ENCODE measurements at regions not wholly inside any gene's neighbourhood (a gene's known extent, or its start where the extent isn't known, plus 50 kb on each side); places are given as distances from the start of the nearest gene placed in this dataset.
"Not testable (repeated sequence)": the region's sequence is repeated elsewhere in the genome, so short reads cannot be mapped to it uniquely, and the experiment has no call there.

GRCh38 chr1:65063025-65063424 lies 85.0 kb upstream of the AK4 start:
- DNase-seq = peak; percentile 27

GRCh38 chr1:65064981-65065380 lies 83.0 kb upstream of the AK4 start:
- DNase-seq = no peak

- peak; percentile 57 for DNase-seq
Observed at GRCh38 chr1:65065524-65066418, 82.2 kb upstream of the AK4 start.

GRCh38 chr1:65066419-65066765 lies 81.6 kb upstream of the AK4 start:
- DNase-seq = peak; percentile 57

- DNase-seq = no peak
Observed at GRCh38 chr1:65066766-65067490, 81.1 kb upstream of the AK4 start.

GRCh38 chr1:65067491-65068201 lies 80.4 kb upstream of the AK4 start:
- peak; percentile 92 for DNase-seq

GRCh38 chr1:65068202-65069010 lies 79.6 kb upstream of the AK4 start:
- DNase-seq = peak; percentile 59

- DNase-seq = no peak
Observed at GRCh38 chr1:65069011-65069565, 78.9 kb upstream of the AK4 start.

GRCh38 chr1:65072845-65073244 lies 75.2 kb upstream of the AK4 start:
- no peak for DNase-seq

GRCh38 chr1:65075123-65075976 lies 72.7 kb upstream of the AK4 start:
- peak; percentile 71 for DNase-seq

- no peak for DNase-seq
Observed at GRCh38 chr1:65077369-65077768, 70.6 kb upstream of the AK4 start.

- no peak for DNase-seq
Observed at GRCh38 chr1:65079941-65080340, 68.1 kb upstream of the AK4 start.

GRCh38 chr1:65082346-65083040 lies 65.5 kb upstream of the AK4 start:
- DNase-seq = no peak

- DNase-seq = no peak
Observed at GRCh38 chr1:65083263-65083896, 64.6 kb upstream of the AK4 start.

- no peak for DNase-seq
Observed at GRCh38 chr1:65084066-65084465, 63.9 kb upstream of the AK4 start.

GRCh38 chr1:65087519-65087918 lies 60.5 kb upstream of the AK4 start:
- DNase-seq = not testable (repeated sequence)

- no peak for DNase-seq
Observed at GRCh38 chr1:65090406-65090805, 57.6 kb upstream of the AK4 start.

- DNase-seq = no peak
Observed at GRCh38 chr1:65092691-65093090, 55.3 kb upstream of the AK4 start.

- no peak for DNase-seq
Observed at GRCh38 chr1:65097076-65097475, 50.9 kb upstream of the AK4 start.
